ENCODE measurements at regions not wholly inside any gene's neighbourhood (a gene's known extent, or its start where the extent isn't known, plus 50 kb on each side); places are given as distances from the start of the nearest gene placed in this dataset.

GRCh38 chr2:88868861-88869260 is 177.4 kb downstream of the RPIA start:
- no peak overlapping the region for H3K27ac ChIP-seq (replicated peaks)
- H3K4me3 ChIP-seq (replicated peaks; ENCODE audit: insufficient read depth, low read length), result no peak overlapping the region
- no peaks in the 10 kb centered on the region for H3K27me3 ChIP-seq (ENCODE audit: insufficient read depth, poor library complexity, severe bottlenecking)
- TF ChIP-seq SPI1 (IDR thresholded peaks at IDR 0.05; ENCODE audit: borderline replicate concordance, low read depth), result no peak
- no peak for DNase-seq (ENCODE audit: low read depth in 1 of 2, low spot score in 1 of 2)

DNA sequence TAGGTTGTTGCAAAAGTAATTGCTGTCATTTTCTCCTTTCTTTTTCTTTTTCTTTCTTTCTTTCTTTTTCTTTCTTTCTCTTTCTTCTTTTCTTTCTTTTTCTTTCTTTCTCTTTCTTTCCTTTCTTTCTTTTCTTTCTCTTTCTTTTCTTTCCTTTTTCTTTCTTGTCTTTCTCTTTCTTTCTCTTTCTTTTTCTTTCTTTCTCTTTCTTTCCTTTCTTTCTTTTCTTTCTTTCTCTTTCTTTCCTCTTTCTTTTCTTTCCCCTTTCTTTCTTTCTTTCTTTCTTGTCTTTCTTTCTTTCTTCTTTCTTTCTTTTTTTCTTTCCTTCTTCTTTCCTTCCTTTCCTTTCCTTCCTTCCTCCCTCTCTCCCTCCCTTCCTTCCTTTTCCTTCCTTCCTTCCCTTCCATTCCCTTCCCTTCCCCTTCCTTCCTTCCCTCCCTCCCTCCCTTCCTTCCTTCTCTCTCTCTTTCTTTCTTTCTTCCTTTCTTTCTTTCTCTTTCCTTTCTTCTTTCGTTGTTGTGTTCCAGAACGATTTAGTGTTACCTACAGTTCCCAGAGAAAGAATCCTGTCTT is 178.9 kb downstream of the RPIA start:
- TF ChIP-seq, protein P1, sequence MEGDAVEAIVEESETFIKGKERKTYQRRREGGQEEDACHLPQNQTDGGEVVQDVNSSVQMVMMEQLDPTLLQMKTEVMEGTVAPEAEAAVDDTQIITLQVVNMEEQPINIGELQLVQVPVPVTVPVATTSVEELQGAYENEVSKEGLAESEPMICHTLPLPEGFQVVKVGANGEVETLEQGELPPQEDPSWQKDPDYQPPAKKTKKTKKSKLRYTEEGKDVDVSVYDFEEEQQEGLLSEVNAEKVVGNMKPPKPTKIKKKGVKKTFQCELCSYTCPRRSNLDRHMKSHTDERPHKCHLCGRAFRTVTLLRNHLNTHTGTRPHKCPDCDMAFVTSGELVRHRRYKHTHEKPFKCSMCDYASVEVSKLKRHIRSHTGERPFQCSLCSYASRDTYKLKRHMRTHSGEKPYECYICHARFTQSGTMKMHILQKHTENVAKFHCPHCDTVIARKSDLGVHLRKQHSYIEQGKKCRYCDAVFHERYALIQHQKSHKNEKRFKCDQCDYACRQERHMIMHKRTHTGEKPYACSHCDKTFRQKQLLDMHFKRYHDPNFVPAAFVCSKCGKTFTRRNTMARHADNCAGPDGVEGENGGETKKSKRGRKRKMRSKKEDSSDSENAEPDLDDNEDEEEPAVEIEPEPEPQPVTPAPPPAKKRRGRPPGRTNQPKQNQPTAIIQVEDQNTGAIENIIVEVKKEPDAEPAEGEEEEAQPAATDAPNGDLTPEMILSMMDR (IDR thresholded peaks at IDR 0.05; ENCODE audit: insufficient read depth, low read length), result no peak
- TF ChIP-seq POLR2AphosphoS5 (IDR thresholded peaks at IDR 0.05; ENCODE audit: low read depth), result no peak
- no peak for TF ChIP-seq GABPA (IDR thresholded peaks at IDR 0.05; ENCODE audit: low read depth)
- TF ChIP-seq SPI1 (IDR thresholded peaks at IDR 0.05; ENCODE audit: borderline replicate concordance, low read depth), result no peak
- TF ChIP-seq REST (IDR thresholded peaks at IDR 0.05; ENCODE audit: insufficient replicate concordance, low read depth), result no peak
- DNase-seq (ENCODE audit: low read depth in 1 of 2, low spot score in 1 of 2), result no peak
- no peak overlapping the region for H3K4me3 ChIP-seq (replicated peaks; ENCODE audit: insufficient read depth, low read length)
- no peaks in the 10 kb centered on the region for H3K27me3 ChIP-seq (ENCODE audit: insufficient read depth, poor library complexity, severe bottlenecking)
- no peak overlapping the region for H3K27ac ChIP-seq (replicated peaks)

- TF ChIP-seq POLR2AphosphoS5 (IDR thresholded peaks at IDR 0.05; ENCODE audit: low read depth), result no peak
- TF ChIP-seq SPI1 (IDR thresholded peaks at IDR 0.05; ENCODE audit: borderline replicate concordance, low read depth), result peak; percentile 84
- Histone ChIP-seq H3K27ac (replicated peaks) (peak overlapping the region; percentile 53), H3K27me3 (ENCODE audit: insufficient read depth, poor library complexity, severe bottlenecking) (no peaks in the 10 kb centered on the region), H3K4me3 (replicated peaks; ENCODE audit: insufficient read depth, low read length) (no peak overlapping the region)
- peak in 1 of 2 experiments; percentile 48 for DNase-seq (ENCODE audit: low read depth in 1 of 2, low spot score in 1 of 2)
Observed at GRCh38 chr2:88871336-88871735, 179.9 kb downstream of the RPIA start.

- no peak overlapping the region for H3K4me3 ChIP-seq (replicated peaks; ENCODE audit: insufficient read depth, low read length)
- no peak overlapping the region for H3K27ac ChIP-seq (replicated peaks)
- DNase-seq (ENCODE audit: low read depth in 1 of 2, low spot score in 1 of 2), result no peak
- H3K27me3 ChIP-seq (ENCODE audit: insufficient read depth, poor library complexity, severe bottlenecking), result no peaks in the 10 kb centered on the region
- TF ChIP-seq REST (IDR thresholded peaks at IDR 0.05; ENCODE audit: insufficient replicate concordance, low read depth) (no peak), POLR2AphosphoS5 (IDR thresholded peaks at IDR 0.05; ENCODE audit: low read depth) (no peak), SPI1 (IDR thresholded peaks at IDR 0.05; ENCODE audit: borderline replicate concordance, low read depth) (no peak), GABPA (IDR thresholded peaks at IDR 0.05; ENCODE audit: low read depth) (no peak)
- TF ChIP-seq, protein P1 (IDR thresholded peaks at IDR 0.05; ENCODE audit: insufficient read depth, low read length), result no peak
Observed at GRCh38 chr2:88873620-88874019, 182.1 kb downstream of the RPIA start.

DNA sequence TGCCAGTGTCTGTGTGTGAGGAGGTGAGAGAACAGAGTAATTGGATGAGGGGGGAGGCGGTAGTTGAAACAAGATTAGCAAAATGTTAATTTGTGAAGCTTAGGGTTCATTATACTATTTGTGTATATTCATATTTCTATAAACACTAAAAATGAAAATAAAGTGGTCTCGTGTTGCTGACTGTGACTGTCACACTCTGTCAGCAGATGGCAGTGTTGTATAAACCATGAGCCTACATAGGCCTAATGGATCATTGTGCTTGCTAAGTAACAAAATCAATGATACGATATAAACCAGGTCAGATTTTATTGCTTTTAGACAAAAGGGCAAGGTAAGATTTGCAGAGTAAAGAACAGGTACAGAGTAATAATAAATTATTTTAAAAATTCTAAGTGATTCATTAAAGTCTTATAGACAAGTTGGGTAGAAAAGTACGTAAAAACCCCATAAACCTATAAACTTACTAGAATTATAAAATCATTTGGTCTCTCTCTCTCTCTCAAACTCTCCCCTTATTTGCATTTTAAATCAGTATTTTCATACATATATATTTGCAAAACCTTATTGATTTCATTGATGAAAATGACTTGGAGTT is 182.7 kb downstream of the RPIA start:
- no peak overlapping the region for H3K4me3 ChIP-seq (replicated peaks; ENCODE audit: insufficient read depth, low read length)
- DNase-seq (ENCODE audit: low read depth in 1 of 2, low spot score in 1 of 2), result peak; percentile 14 to 51
- H3K27ac ChIP-seq (replicated peaks), result no peak overlapping the region
- TF ChIP-seq REST (IDR thresholded peaks at IDR 0.05; ENCODE audit: insufficient replicate concordance, low read depth), result no peak
- TF ChIP-seq, protein P1 (IDR thresholded peaks at IDR 0.05; ENCODE audit: insufficient read depth, low read length), result peak; percentile 61
- H3K27me3 ChIP-seq (ENCODE audit: insufficient read depth, poor library complexity, severe bottlenecking), result no peaks in the 10 kb centered on the region

Measured in HL-60 (cell line).